Progenitor cell of endocrine pancreas (in vitro differentiated cells): ENCODE measurements at regions not wholly inside any gene's neighbourhood (a gene's known extent, or its start where the extent isn't known, plus 50 kb on each side); places are given as distances from the start of the nearest gene placed in this dataset.
A peak's percentile ranks its signal among the peaks of the same experiment; 100 is the strongest.

ENCODE experiments used
- DNase-seq: peaks from one replicate; pipeline ENCODE4 v3.0.0; 2021; ENCODE audit warnings: low spot score; ENCODE audit not compliant: unreplicated experiment
- H3K27ac Mint-ChIP-seq: 2 replicates; pipeline ENCODE4 v1.8.0; 2021; ENCODE audit warnings: mild to moderate bottlenecking, moderate library complexity, mixed read lengths
- H3K27me3 Mint-ChIP-seq: 2 replicates; pipeline ENCODE4 v1.8.0; 2021; ENCODE audit warnings: mixed read lengths
- H3K36me3 Mint-ChIP-seq: 2 replicates; pipeline ENCODE4 v1.8.0; 2022; ENCODE audit warnings: mixed read lengths; ENCODE audit not compliant: insufficient read depth
- H3K4me1 Mint-ChIP-seq: 2 replicates; pipeline ENCODE4 v1.8.0; 2021; ENCODE audit warnings: low read depth, mixed read lengths
- H3K4me3 Mint-ChIP-seq: 2 replicates; pipeline ENCODE4 v1.8.0; 2021; ENCODE audit warnings: low read depth, mild to moderate bottlenecking, moderate library complexity, mixed read lengths
- H3K9me3 Mint-ChIP-seq: 2 replicates; pipeline ENCODE4 v1.8.0; 2021; ENCODE audit warnings: low read depth, mixed read lengths
- TF ChIP-seq, protein P1 (sequence below): fragments of 200-600 bp; sonication (generic); IDR thresholded peaks from one replicate; pipeline ENCODE4 v1.5.0; 2021; ENCODE audit warnings: antibody characterized with exemption, mild to moderate bottlenecking; ENCODE audit not compliant: unreplicated experiment

DNA sequence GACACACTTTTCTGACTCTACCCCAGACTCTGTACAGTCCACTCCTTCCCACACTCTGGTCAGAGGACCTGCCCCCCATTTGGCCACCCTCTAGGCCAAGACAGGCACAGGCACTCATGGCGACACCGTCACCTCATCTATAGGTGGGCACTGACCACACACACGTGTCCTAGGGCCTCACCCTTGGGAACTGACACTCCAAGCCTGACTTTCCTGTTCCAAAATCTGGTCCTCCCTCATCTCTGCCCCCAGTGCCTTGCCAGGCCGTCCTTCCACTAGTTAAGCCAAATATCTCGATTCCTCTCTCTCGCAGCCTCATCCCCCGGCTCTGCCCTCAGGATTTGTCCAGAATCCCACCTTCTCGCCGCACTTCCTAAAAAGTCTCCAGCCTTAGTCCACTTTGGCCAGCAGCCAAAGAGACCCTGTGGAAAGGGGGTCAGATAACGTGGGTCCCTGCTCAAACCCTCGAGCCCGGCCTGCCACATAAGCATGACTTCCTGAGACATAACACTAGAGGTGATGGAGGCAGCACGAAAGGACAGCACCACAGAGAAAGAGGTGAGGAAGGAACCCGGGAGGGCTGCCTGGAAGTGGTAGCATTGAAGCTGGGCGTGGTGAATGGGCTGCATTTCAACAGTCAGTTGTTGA lies 105.8 kb upstream of the OTOS start:
- H3K36me3 Mint-ChIP-seq = no peaks in the 10 kb centered on the region
- TF ChIP-seq, protein P1, sequence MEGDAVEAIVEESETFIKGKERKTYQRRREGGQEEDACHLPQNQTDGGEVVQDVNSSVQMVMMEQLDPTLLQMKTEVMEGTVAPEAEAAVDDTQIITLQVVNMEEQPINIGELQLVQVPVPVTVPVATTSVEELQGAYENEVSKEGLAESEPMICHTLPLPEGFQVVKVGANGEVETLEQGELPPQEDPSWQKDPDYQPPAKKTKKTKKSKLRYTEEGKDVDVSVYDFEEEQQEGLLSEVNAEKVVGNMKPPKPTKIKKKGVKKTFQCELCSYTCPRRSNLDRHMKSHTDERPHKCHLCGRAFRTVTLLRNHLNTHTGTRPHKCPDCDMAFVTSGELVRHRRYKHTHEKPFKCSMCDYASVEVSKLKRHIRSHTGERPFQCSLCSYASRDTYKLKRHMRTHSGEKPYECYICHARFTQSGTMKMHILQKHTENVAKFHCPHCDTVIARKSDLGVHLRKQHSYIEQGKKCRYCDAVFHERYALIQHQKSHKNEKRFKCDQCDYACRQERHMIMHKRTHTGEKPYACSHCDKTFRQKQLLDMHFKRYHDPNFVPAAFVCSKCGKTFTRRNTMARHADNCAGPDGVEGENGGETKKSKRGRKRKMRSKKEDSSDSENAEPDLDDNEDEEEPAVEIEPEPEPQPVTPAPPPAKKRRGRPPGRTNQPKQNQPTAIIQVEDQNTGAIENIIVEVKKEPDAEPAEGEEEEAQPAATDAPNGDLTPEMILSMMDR = no peak
- H3K4me1 Mint-ChIP-seq = peaks cover 3% of the 10 kb centered on the region
- H3K27me3 Mint-ChIP-seq = peaks cover 2% of the 10 kb centered on the region
- no peak overlapping the region for H3K4me3 Mint-ChIP-seq
- no peak overlapping the region for H3K27ac Mint-ChIP-seq
- H3K9me3 Mint-ChIP-seq = no peaks in the 10 kb centered on the region
- no peak for DNase-seq

DNA sequence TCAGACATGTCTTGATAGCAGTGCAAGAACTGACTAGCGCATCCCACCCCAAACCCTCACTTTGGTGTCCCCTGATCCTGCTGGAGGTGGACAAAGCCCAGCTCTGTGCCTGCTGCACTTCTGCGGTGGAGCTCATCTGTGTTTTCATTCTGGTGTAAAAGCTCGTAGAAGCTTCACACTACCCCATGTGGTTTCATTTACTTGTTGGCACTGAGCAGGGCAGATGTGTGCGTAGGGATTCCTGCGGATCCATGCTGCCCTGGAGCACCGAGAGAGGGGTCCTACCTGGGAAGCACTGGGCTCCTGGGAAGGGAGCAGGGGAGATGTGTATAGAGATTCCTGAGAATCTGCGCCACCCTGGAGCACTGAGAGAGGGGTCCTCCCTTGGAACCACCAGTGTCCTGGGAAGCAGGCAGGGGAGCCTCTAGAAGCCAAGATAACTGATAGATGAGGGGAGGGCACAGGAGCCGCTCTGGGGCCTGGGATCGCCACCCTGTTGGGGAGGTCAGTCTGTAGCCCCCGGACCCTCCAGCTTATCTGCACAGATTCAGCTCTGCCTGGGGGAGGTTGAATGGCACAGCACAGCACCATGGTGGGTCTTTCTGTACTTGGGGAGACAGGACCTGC lies 106.9 kb upstream of the OTOS start:
- no peak for DNase-seq
- Mint-ChIP-seq H3K36me3 (no peaks in the 10 kb centered on the region), H3K27ac (peak overlapping the region; percentile 81), H3K4me1 (peaks cover 3% of the 10 kb centered on the region), H3K4me3 (no peak overlapping the region), H3K9me3 (no peaks in the 10 kb centered on the region), H3K27me3 (no peaks in the 10 kb centered on the region)
- TF ChIP-seq, protein P1 = no peak

DNA sequence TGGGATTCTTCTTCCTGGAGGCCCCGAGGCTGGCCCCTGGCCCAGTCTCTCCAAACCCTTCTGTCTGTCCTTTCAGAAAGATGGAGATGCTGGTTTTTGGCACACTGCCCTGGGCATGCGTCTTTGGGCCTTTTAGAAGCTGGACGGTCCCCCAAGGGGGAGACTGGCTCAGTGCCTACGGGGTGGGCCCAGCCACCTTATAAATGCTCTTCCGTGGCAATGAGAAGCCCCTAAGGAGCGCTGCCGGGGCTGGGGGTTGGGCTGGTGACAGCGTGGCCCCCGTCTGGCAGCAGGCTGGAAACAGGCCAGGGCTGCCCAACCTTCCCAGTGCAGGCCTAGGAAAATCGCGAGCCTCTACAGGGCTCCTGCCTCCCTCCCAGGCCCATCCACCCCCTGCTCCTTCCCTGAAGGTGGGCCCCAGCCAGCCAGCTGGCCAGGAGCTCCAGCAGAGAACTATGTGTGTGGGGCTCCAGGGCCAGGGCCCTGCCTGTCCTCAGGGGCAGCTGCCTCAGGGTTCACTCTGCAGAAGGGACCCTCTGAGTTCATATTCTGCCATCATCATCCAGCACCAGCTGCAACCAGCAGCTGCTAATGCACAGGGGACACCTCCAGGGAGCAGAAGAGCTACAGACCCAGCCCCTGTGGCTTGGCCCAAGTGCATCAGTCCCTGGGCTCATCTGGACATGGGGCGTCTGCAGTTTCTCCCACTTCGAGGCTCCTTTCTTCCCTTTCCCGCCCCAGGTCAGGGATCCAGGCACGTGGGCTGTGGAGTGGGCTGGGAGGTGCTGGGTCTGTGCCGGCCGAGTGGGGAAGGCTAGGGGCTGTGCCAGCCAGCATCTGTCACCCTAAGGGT lies 107.6 kb upstream of the OTOS start:
- Mint-ChIP-seq H3K36me3 (no peaks in the 10 kb centered on the region), H3K4me3 (no peak overlapping the region)
- TF ChIP-seq, protein P1 = no peak

DNA sequence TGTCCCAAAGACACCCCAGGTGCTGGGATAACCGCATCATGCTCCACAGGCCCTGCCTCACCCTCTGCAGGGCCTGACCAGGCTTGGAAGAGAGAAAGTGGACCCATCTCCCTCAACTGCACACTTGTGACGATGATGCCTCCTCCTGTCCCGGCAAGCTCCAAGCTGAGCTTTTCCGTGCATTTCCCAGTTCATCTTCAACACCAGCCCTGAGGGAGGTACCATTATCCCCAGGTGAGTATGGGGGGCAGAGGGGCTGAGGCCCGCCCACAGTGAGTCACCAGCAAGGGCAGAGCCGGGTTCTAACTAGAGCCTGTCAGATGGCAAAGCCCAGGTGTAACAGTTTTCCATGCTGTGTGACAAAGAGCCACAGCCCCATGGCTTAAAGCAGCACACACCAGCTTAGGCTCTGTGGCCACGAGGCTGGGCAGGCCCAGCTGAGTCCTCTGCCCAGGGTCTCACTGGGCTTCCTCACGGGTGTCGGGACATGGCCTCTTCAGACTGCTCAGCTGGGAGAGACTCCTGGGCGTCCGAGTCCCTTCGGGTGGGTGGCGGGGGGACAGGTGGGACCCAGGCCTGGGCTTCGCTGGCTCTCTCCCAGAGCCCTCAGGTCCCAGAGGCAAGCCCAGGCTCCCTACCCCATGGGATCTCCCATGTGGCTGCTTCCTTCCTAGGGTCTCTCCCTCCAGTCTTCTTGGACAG lies 108.4 kb upstream of the OTOS start:
- peak; percentile 6 for DNase-seq
- no peak overlapping the region for H3K27ac Mint-ChIP-seq
- no peaks in the 10 kb centered on the region for H3K36me3 Mint-ChIP-seq
- peaks cover 3% of the 10 kb centered on the region for H3K4me1 Mint-ChIP-seq
- H3K4me3 Mint-ChIP-seq = no peak overlapping the region
- H3K27me3 Mint-ChIP-seq = peaks cover 4% of the 10 kb centered on the region
- H3K9me3 Mint-ChIP-seq = no peaks in the 10 kb centered on the region
- TF ChIP-seq, protein P1 = no peak

More for the DNA sequence above, 107.6 kb upstream of the OTOS start:
- DNase-seq = no peak
- Mint-ChIP-seq H3K4me1 (peaks cover 3% of the 10 kb centered on the region), H3K27me3 (no peaks in the 10 kb centered on the region), H3K27ac (no peak overlapping the region), H3K9me3 (no peaks in the 10 kb centered on the region)
